Vagina (tissue), 2 donors: ENCODE measurements at regions not wholly inside any gene's neighbourhood (a gene's known extent, or its start where the extent isn't known, plus 50 kb on each side); places are given as distances from the start of the nearest gene placed in this dataset.

Source experiments
- POLR2AphosphoS5 ChIP-seq, 2 donors: sonication (generic); formaldehyde crosslinking; IDR thresholded peaks; one replicate each; pipeline ENCODE4 v1.9.0; 2017; ENCODE audit warnings: antibody characterized with exemption in 2 of 2, mild to moderate bottlenecking in 2 of 2, low read depth in 1 of 2; ENCODE audit not compliant: insufficient read depth in 1 of 2
- TF ChIP-seq, protein P1 (sequence below), 3 experiments: fragments of 450-650 bp in 2 of 3; fragments of 200-600 bp in 1 of 3; sonication (generic) in 1 of 3; IDR thresholded peaks; one replicate each; pipeline ENCODE4 v1.5.1; 2017 to 2019; ENCODE audit warnings: antibody characterized with exemption in 3 of 3, mild to moderate bottlenecking in 2 of 3, moderate library complexity in 2 of 3

DNA sequence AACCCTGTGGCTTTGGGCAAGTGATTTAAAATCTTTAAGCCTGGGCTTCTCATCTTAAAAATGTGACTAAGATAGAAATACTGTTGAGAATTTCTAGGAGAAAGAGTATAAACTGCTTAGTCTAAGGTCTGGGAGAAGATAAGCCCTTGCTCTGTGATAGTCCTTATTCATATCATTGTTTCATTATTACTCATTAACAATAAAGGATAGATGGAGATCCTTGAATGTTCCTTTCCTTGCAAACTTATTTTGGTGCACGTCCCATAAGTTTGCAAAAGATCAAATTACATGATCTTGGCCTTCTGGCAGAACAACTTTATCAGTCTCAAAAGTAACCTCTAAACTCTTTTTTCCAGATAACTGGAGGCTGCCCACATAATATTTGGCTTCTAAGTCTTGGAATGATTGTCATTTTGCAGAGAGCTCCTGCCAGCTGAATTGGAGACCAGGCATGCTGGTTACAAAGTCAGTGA lies 138.3 kb downstream of the FAM124B start:
- TF ChIP-seq, protein P1, sequence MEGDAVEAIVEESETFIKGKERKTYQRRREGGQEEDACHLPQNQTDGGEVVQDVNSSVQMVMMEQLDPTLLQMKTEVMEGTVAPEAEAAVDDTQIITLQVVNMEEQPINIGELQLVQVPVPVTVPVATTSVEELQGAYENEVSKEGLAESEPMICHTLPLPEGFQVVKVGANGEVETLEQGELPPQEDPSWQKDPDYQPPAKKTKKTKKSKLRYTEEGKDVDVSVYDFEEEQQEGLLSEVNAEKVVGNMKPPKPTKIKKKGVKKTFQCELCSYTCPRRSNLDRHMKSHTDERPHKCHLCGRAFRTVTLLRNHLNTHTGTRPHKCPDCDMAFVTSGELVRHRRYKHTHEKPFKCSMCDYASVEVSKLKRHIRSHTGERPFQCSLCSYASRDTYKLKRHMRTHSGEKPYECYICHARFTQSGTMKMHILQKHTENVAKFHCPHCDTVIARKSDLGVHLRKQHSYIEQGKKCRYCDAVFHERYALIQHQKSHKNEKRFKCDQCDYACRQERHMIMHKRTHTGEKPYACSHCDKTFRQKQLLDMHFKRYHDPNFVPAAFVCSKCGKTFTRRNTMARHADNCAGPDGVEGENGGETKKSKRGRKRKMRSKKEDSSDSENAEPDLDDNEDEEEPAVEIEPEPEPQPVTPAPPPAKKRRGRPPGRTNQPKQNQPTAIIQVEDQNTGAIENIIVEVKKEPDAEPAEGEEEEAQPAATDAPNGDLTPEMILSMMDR (IDR thresholded peaks at IDR 0.05) = no peak
- TF ChIP-seq POLR2AphosphoS5 (IDR thresholded peaks at IDR 0.05; ENCODE audit: insufficient read depth in 1 of 2, low read depth in 1 of 2) = no peak
